ENCODE measurements at regions not wholly inside any gene's neighbourhood (a gene's known extent, or its start where the extent isn't known, plus 50 kb on each side); places are given as distances from the start of the nearest gene placed in this dataset.

GRCh38 chr7:54662701-54663100 is 96.3 kb downstream of the SEC61G start:
- Histone ChIP-seq H3K4me1 (peaks cover 0 to 10% (median 8%) of the 10 kb centered on the region in 4 donors), H3K27me3 (peaks cover 0 to 29% of the 10 kb centered on the region in 2 donors), H3K27ac (no peak overlapping the region), H3K9me3 (no peaks in the 10 kb centered on the region), H3K4me3 (no peak overlapping the region), H3K36me3 (no peaks in the 10 kb centered on the region)
- TF ChIP-seq, protein P1, sequence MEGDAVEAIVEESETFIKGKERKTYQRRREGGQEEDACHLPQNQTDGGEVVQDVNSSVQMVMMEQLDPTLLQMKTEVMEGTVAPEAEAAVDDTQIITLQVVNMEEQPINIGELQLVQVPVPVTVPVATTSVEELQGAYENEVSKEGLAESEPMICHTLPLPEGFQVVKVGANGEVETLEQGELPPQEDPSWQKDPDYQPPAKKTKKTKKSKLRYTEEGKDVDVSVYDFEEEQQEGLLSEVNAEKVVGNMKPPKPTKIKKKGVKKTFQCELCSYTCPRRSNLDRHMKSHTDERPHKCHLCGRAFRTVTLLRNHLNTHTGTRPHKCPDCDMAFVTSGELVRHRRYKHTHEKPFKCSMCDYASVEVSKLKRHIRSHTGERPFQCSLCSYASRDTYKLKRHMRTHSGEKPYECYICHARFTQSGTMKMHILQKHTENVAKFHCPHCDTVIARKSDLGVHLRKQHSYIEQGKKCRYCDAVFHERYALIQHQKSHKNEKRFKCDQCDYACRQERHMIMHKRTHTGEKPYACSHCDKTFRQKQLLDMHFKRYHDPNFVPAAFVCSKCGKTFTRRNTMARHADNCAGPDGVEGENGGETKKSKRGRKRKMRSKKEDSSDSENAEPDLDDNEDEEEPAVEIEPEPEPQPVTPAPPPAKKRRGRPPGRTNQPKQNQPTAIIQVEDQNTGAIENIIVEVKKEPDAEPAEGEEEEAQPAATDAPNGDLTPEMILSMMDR (IDR thresholded peaks at IDR 0.05), result no peak
- intact Hi-C loops (cut with DNase I; ENCODE audit: low total_unique reads), result no loop called here
- DNase-seq, result no peak

- Histone ChIP-seq H3K27ac (no peak overlapping the region), H3K4me1 (no peaks in the 10 kb centered on the region), H3K36me3 (no peaks in the 10 kb centered on the region), H3K4me3 (no peak overlapping the region), H3K9me3 (no peaks in the 10 kb centered on the region), H3K27me3 (no peaks in the 10 kb centered on the region)
- TF ChIP-seq, protein P1 (IDR thresholded peaks at IDR 0.05), result no peak
- DNase-seq, result no peak
- intact Hi-C loops (cut with DNase I; ENCODE audit: low total_unique reads), result no loop called here
Observed at GRCh38 chr7:54653905-54654304, 105.1 kb downstream of the SEC61G start.

DNA sequence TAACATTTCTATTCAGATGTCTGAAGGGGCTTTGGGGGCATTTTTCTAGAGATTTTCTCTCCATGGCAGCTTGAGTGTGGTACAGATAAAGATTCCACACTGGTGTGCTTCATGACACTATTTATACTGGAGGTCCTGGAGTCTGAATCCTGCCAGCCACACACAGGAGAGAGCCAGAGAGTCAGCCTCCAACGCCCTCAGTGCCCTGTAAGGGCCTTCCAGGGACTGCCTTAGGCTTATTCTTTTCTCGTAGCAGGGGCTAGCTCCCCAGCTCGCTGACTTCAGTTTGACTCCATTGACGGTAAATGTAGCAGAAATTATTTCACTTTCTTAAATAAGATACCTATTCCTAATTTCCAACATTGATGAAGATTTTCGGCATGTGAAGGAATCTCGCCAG is 100.9 kb downstream of the VSTM2A start:
- TF ChIP-seq, protein P1 (IDR thresholded peaks at IDR 0.05), result no peak
- intact Hi-C loops (cut with DNase I; ENCODE audit: low total_unique reads), result no loop called here
- H3K27me3 ChIP-seq, result no peaks in the 10 kb centered on the region

GRCh38 chr7:54637712-54638396 is 95.7 kb downstream of the VSTM2A start:
- no peaks in the 10 kb centered on the region for H3K36me3 ChIP-seq
- H3K9me3 ChIP-seq, result no peaks in the 10 kb centered on the region
- intact Hi-C loops (cut with DNase I; ENCODE audit: low total_unique reads), result no loop called here
- H3K4me1 ChIP-seq, result no peaks in the 10 kb centered on the region
- TF ChIP-seq, protein P1 (IDR thresholded peaks at IDR 0.05), result no peak
- H3K4me3 ChIP-seq, result no peak overlapping the region
- no peaks in the 10 kb centered on the region for H3K27me3 ChIP-seq
- no peak for DNase-seq
- no peak overlapping the region for H3K27ac ChIP-seq

More for the DNA sequence above, 100.9 kb downstream of the VSTM2A start:
- H3K9me3 ChIP-seq, result no peaks in the 10 kb centered on the region
- H3K27ac ChIP-seq, result no peak overlapping the region
- H3K4me3 ChIP-seq, result no peak overlapping the region
- DNase-seq, result no peak
- no peaks in the 10 kb centered on the region for H3K36me3 ChIP-seq
- no peaks in the 10 kb centered on the region for H3K4me1 ChIP-seq

GRCh38 chr7:54632696-54633095 is 90.5 kb downstream of the VSTM2A start:
- Histone ChIP-seq H3K4me3 (no peak overlapping the region), H3K4me1 (no peaks in the 10 kb centered on the region), H3K27me3 (no peaks in the 10 kb centered on the region), H3K27ac (no peak overlapping the region), H3K36me3 (no peaks in the 10 kb centered on the region), H3K9me3 (no peaks in the 10 kb centered on the region)
- DNase-seq, result no peak
- TF ChIP-seq, protein P1 (IDR thresholded peaks at IDR 0.05), result no peak
- intact Hi-C loops (cut with DNase I; ENCODE audit: low total_unique reads), result no loop called here

Measured in tibial artery (tissue), 4 donors.